Activated CD8-positive, alpha-beta memory T cell treated with anti-CD3 and anti-CD28 coated beads for 4 hours (primary cell): ENCODE measurements at regions not wholly inside any gene's neighbourhood (a gene's known extent, or its start where the extent isn't known, plus 50 kb on each side); places are given as distances from the start of the nearest gene placed in this dataset.

Experiments used
- DNase-seq, 2 donors: peaks; one replicate each; pipeline ENCODE4 v3.0.0-alpha.2; 2020; ENCODE audit warnings: low read depth in 2 of 2

- DNase-seq, result no peak
Measured at GRCh38 chr21:43303275-43304178, 123.4 kb downstream of the SIK1 start.

GRCh38 chr21:43302769-43303168 is 124.2 kb downstream of the SIK1 start:
- DNase-seq, result no peak

DNA sequence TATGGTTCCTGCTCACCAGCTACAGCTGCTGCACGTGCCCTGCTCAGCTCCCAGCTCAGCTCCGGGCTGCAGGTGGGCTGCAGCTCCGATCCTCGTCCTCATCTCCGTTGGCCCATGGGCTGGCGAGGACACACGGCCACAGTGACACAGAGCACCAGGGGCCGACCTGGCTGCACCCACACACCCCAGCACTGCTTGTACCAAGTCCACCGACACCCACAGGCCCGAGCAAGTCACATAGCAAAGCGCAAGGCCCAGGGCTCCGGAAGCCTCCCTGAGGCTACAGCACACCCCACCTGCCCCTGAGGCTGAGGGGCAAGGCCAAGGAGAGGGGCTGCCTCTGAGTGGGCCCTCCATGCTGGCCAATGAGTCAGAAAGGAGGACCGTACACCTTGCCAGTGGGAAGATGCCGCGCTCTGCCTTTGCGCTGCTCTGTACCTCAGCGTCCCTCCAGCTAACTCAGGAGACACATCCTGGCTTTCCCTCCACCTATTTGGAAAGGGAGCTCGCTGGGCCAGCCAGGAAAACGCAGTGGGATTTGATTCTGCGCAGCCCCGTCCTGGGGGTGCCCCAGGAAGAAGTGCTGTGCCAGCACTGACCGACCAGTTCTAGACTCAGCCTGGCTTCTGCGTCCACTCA is 124.8 kb downstream of the SIK1 start:
- DNase-seq, result no peak

GRCh38 chr21:43301409-43302061 is 125.4 kb downstream of the SIK1 start:
- DNase-seq, result no peak

- DNase-seq, result no peak
Measured at GRCh38 chr21:43300496-43301408, 126.2 kb downstream of the SIK1 start.

GRCh38 chr21:43299441-43300277 is 127.3 kb downstream of the SIK1 start:
- DNase-seq, result no peak

GRCh38 chr21:43298546-43299440 is 128.1 kb downstream of the SIK1 start:
- no peak for DNase-seq

DNA sequence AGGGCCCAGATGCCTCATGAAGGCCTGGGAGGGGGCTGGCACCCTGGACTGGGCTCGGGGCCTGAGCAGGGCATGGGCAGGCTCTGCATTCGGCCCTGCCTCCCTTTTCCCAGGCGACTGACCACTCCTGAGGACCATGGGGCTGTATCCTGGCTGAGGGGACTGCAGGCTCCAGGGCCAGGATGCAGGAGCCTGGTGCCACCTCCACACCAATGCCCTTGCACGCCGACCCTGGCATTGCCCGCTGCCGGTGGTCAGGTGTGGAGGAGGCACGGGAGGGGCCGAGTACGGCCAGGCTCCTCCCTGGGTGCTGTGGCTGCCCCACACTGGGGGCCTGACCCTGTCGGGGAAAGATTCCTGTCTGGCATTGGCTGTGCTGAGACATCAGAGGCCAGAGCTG is 128.9 kb downstream of the SIK1 start:
- DNase-seq, result no peak

DNA sequence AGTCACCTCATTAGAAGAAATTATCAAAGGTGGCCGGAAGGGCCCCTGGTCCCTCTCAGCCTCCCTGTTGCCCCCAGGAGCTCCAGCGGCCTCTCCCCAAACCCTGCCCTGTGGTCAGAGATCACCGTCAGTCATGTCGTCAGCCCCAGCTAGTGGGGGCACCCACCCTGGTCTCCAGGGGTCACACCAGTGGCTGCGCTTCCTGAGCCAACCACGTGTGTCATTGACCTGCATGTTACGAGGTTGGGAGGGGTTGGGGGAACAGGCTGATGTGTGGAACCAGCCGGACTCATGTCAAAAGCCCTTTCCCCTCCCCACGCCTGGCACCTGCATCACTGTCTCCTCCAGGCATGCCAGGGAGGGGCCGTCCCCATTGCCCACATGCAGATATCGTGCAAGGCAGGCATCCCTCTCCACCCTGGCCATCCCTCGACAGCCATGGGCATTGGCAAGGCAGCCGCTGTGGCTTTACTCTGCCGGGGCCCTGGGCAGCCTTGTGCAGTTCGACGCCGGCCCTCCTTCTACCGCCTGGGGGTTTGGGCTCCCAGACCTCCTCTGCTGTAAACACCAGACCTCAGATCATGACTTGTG is 128.7 kb downstream of the CRYAA start:
- DNase-seq, result no peak

GRCh38 chr21:43295066-43295958 is 126.5 kb downstream of the CRYAA start:
- DNase-seq, result no peak

DNA sequence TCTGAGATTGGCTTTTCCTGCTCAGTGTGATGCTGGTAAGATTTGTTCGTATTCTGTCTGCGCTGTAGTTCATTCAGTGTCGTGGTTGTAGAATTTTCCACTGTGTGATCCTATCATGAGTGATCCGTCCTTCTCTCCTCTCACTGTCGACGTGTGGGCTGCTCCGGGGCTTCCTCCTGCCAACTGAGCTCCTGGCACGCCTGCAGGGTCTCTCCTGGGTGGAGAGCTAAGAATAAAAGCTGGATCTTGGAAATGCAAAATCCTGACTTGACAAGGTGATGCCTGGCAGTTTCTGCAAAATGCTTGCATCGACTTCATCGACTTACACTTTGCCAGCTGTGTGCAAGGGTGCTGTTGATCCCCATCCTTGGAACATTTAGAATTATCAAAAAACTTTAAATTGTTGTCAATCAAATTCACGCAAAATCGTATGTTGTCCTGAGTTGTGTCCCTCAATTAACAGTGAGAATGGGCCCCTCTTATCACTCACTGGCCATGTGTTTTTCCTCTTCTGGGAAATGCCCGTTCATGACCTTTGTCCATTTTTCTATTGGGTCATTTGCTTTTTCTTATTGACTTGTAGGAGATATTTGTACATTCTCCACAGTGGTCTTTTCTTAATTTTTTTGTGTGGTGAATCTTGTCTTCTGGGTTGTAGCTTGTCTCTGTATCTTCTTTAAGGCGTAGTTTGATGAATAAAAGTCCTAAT is 125.5 kb downstream of the CRYAA start:
- DNase-seq, result no peak

GRCh38 chr21:43292866-43293142 is 124.0 kb downstream of the CRYAA start:
- DNase-seq, result no peak

DNA sequence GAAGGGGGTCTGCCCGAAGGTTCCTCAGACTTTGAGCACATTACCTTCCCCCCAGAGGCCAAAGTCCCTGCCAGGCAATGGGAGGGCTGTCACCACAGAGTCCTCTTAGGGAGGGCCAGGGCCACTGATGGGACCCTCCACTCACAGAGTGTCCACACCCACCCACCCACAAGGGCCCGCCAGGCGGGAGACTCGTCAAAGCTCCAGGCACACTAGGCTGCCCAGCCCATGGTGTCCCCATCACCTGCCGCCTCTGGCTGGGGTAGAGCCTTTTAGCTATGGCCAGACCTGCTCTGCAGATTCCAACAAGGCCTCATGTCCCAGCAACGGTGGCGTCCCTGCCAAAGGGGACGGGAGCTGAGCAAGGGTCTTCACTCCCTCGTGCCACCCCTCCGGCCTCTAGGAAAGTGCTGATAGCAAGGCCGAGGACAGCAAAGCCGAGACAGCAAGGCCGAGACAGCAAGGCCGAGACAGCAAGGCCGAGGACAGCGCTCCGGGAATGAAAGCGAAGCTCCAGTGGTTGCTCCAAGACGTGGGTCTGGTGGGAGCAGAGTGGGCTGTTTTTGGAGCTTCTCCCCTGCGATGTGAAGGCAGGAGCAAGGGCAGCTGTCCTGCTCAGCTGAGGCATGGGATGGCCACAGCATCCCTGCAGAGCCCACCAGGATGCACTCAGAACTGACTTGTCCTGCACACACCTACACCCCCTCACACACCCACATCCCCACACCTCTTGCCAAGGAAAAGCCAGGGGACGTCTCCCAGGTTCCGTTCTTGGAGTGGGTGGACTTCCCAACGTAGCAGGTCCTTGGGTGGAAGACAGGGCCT is 123.4 kb downstream of the CRYAA start:
- DNase-seq, result no peak

DNA sequence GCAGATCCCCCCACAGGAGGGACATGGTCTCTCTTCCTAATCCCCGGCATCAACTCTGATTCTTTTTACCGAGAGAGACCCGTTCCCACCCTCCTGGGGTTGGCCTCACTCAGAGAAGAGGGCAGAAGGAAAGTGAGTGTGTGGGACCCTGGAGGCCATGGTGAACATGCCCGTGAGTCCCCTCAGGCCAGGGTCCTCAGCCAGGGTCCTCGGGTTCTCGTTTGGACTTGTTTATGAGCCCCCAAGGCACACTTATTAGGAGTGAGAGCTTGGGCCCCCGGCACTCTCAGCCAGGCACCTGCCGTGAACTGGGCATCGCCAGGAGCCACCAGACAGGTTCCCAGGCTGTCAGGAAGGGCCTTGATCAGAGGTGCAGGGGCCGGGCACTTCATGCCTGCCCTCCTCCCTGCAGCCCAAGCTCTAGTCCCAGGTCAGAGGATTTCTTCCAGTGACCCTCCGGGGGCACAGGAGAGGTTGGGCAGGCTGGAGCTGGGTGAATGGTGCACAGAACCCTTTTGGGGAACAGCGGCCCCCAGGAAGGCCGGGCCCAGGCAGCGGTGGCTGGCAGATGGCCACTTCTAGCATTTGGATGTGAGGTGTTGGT is 122.6 kb downstream of the CRYAA start:
- no peak for DNase-seq

- no peak for DNase-seq
Measured at GRCh38 chr21:43290421-43291346, 121.9 kb downstream of the CRYAA start.
